PFSK-1 (cell line): ENCODE measurements at regions not wholly inside any gene's neighbourhood (a gene's known extent, or its start where the extent isn't known, plus 50 kb on each side); places are given as distances from the start of the nearest gene placed in this dataset.

Experiments
- FOXP2 ChIP-seq: optimal IDR thresholded peaks from 2 replicates; pipeline ENCODE3; 2011; ENCODE audit warnings: borderline replicate concordance, control low read depth, inconsistent platforms; ENCODE audit not compliant: insufficient read depth; ENCODE audit errors: extremely low read length, extremely low read depth
- POLR2AphosphoS5 ChIP-seq: IDR thresholded peaks from 2 replicates; pipeline ENCODE4 v1.6.1; 2012; ENCODE audit warnings: low read depth, mild to moderate bottlenecking, control low read depth, low read length, moderate library complexity
- REST ChIP-seq, 2 experiments: IDR thresholded peaks; 2 replicates each; pipeline versions ENCODE4 v1.6.1 to v1.8.0; 2011 to 2012; ENCODE audit warnings: low read depth in 2 of 2, low read length in 2 of 2, control low read depth in 1 of 2, inconsistent platforms in 1 of 2, mild to moderate bottlenecking in 1 of 2, moderate library complexity in 1 of 2; ENCODE audit not compliant: insufficient read depth in 1 of 2
- SIN3A ChIP-seq: IDR thresholded peaks from 2 replicates; pipeline ENCODE4 v1.6.1; 2012; ENCODE audit warnings: mild to moderate bottlenecking, low read length, moderate library complexity, borderline replicate concordance; ENCODE audit not compliant: insufficient read depth
- TAF1 ChIP-seq: IDR thresholded peaks from 2 replicates; pipeline ENCODE4 v1.6.1; 2012; ENCODE audit warnings: low read length, control low read depth, borderline replicate concordance; ENCODE audit not compliant: insufficient read depth

- no peak for TF ChIP-seq SIN3A
- no peak for TF ChIP-seq REST (IDR thresholded peaks at IDR 0.05; ENCODE audit: insufficient read depth in 1 of 2, low read depth in 2 of 2, low read length in 2 of 2)
- no peak for TF ChIP-seq POLR2AphosphoS5
Observed at GRCh38 chr7:119842786-119843185, 430.2 kb upstream of the KCND2 start.

- no peak for TF ChIP-seq TAF1
- TF ChIP-seq REST (IDR thresholded peaks at IDR 0.05; ENCODE audit: insufficient read depth in 1 of 2, low read depth in 2 of 2, low read length in 2 of 2), result no peak
- no peak for TF ChIP-seq FOXP2
- TF ChIP-seq POLR2AphosphoS5, result no peak
- no peak for TF ChIP-seq SIN3A
Observed at GRCh38 chr7:119861385-119861784, 411.6 kb upstream of the KCND2 start.

- TF ChIP-seq POLR2AphosphoS5 (no peak), REST (IDR thresholded peaks at IDR 0.05; ENCODE audit: insufficient read depth in 1 of 2, low read depth in 2 of 2, low read length in 2 of 2) (no peak), SIN3A (no peak), FOXP2 (no peak), TAF1 (no peak)
Observed at GRCh38 chr7:119868387-119868786, 404.6 kb upstream of the KCND2 start.

GRCh38 chr7:119879835-119880234 lies 393.1 kb upstream of the KCND2 start:
- TF ChIP-seq FOXP2 (no peak), SIN3A (no peak), POLR2AphosphoS5 (no peak), REST (IDR thresholded peaks at IDR 0.05; ENCODE audit: insufficient read depth in 1 of 2, low read depth in 2 of 2, low read length in 2 of 2) (no peak), TAF1 (no peak)

DNA sequence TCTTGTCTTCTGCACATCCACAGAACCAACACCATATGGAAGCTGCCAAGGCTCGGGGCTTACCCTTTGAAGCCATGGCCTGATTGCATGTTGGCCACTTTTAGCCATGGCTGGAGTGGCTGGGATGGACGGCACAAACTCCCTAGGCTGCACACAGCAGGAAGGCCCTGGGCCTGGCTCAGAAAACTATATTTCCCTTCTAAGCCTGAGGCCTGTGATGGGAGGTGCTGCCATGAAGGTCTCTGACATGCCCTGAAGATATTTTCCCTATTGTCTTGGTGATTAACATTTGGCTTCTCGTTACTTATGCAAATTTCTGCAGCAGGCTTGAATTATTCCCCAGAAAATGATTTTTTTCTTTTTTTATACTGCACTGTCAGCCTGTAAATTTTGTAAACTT lies 387.0 kb upstream of the KCND2 start:
- TF ChIP-seq REST (IDR thresholded peaks at IDR 0.05; ENCODE audit: insufficient read depth in 1 of 2, low read depth in 2 of 2, low read length in 2 of 2), result no peak
- TF ChIP-seq POLR2AphosphoS5, result no peak
- no peak for TF ChIP-seq TAF1
- TF ChIP-seq SIN3A, result no peak
- TF ChIP-seq FOXP2, result no peak
